ENCODE measurements at regions not wholly inside any gene's neighbourhood (a gene's known extent, or its start where the extent isn't known, plus 50 kb on each side); places are given as distances from the start of the nearest gene placed in this dataset.
A peak's percentile ranks its signal among the peaks of the same experiment; 100 is the strongest.
"Not testable (repeated sequence)": the region's sequence is repeated elsewhere in the genome, so short reads cannot be mapped to it uniquely, and the experiment has no call there.

DNA sequence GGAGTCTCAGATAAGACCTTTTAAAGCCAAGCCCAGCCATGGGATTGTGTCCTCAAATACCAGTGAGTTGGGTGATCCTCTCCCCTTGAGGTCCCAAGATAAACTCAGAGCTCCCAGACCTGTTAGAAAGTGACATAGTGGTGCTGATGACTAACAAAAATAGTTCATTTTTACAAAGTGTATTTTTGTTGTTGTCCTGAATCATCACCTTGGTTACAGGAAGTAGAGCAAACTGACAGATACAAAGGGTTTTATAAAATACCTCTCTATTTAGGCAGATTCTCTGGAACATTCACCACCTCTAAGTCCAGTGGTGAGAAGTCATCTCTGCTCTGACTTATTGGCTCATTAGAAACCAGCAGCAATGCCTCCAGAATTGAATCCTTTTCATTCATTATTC lies 259.3 kb downstream of the CEMIP2 start:
- Histone ChIP-seq H2AFZ (ENCODE audit: low read depth, low read length) (no peak overlapping the region), H3K4me1 (ENCODE audit: insufficient read depth, low read length) (no peaks in the 10 kb centered on the region), H3K36me3 (ENCODE audit: insufficient read depth, low read length) (no peaks in the 10 kb centered on the region), H3K9me3 (ENCODE audit: insufficient read depth, low read depth, low read length) (no peaks in the 10 kb centered on the region), H3K4me3 (ENCODE audit: insufficient read depth, low read depth, low read length) (no peak overlapping the region), H3K79me2 (ENCODE audit: insufficient read depth, low read length) (no peaks in the 10 kb centered on the region), H3K27me3 (ENCODE audit: insufficient read depth, low read length) (no peaks in the 10 kb centered on the region), H4K20me1 (ENCODE audit: insufficient read depth, low read length) (no peaks in the 10 kb centered on the region), H3K27ac (ENCODE audit: low read depth, low read length) (no peak overlapping the region), H3K9ac (ENCODE audit: low read length) (no peak overlapping the region), H3K4me2 (ENCODE audit: low read length) (no peak overlapping the region)
- DNase-seq (ENCODE audit: low read depth): no peak
- Mint-ChIP-seq H3K9me3 (ENCODE audit: unreplicated experiment) (no peaks in the 10 kb centered on the region), H3K4me3 (ENCODE audit: unreplicated experiment) (no peak overlapping the region), H3K36me3 (ENCODE audit: low read depth, unreplicated experiment) (no peaks in the 10 kb centered on the region), H3K4me1 (ENCODE audit: low read depth, unreplicated experiment) (peaks cover 12% of the 10 kb centered on the region), H3K27me3 (ENCODE audit: low read depth, unreplicated experiment) (no peaks in the 10 kb centered on the region), H3K27ac (ENCODE audit: unreplicated experiment) (no peak overlapping the region)
- TF ChIP-seq, protein P1, sequence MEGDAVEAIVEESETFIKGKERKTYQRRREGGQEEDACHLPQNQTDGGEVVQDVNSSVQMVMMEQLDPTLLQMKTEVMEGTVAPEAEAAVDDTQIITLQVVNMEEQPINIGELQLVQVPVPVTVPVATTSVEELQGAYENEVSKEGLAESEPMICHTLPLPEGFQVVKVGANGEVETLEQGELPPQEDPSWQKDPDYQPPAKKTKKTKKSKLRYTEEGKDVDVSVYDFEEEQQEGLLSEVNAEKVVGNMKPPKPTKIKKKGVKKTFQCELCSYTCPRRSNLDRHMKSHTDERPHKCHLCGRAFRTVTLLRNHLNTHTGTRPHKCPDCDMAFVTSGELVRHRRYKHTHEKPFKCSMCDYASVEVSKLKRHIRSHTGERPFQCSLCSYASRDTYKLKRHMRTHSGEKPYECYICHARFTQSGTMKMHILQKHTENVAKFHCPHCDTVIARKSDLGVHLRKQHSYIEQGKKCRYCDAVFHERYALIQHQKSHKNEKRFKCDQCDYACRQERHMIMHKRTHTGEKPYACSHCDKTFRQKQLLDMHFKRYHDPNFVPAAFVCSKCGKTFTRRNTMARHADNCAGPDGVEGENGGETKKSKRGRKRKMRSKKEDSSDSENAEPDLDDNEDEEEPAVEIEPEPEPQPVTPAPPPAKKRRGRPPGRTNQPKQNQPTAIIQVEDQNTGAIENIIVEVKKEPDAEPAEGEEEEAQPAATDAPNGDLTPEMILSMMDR (IDR thresholded peaks at IDR 0.05; ENCODE audit: insufficient read depth, low read depth, low read length): no peak
- no peak for TF ChIP-seq EZH2 (IDR thresholded peaks at IDR 0.05; ENCODE audit: insufficient read depth, low read length)
- FAIRE-seq: no peak

DNA sequence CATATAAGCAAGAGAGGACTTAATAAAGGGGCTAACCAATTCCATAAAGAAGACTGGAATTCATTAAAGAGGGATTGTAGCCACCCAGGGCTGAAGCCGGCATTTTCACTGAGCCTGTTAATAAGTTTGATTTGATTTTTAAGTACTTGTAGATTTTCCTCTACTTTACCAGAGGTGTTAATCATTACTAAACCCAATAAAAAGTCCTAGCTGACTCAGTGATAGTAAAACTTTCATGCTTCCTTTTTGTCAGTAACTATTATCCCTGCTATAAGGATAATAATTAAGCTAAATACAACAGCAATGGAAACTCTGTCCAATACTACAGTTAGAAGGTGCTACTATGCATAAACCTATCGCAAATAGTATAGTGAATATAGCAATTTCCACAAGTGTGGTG lies 260.2 kb downstream of the CEMIP2 start:
- not testable (repeated sequence) for H2AFZ ChIP-seq (ENCODE audit: low read depth, low read length); H3K4me1 ChIP-seq (ENCODE audit: insufficient read depth, low read length); H3K4me2 ChIP-seq (ENCODE audit: low read length); H3K79me2 ChIP-seq (ENCODE audit: insufficient read depth, low read length); H3K27me3 Mint-ChIP-seq (ENCODE audit: low read depth, unreplicated experiment); FAIRE-seq; H3K36me3 Mint-ChIP-seq (ENCODE audit: low read depth, unreplicated experiment); DNase-seq (ENCODE audit: low read depth); H4K20me1 ChIP-seq (ENCODE audit: insufficient read depth, low read length); H3K9me3 Mint-ChIP-seq (ENCODE audit: unreplicated experiment); H3K27me3 ChIP-seq (ENCODE audit: insufficient read depth, low read length); H3K9me3 ChIP-seq (ENCODE audit: insufficient read depth, low read depth, low read length); H3K27ac ChIP-seq (ENCODE audit: low read depth, low read length); H3K9ac ChIP-seq (ENCODE audit: low read length); H3K36me3 ChIP-seq (ENCODE audit: insufficient read depth, low read length); H3K27ac Mint-ChIP-seq (ENCODE audit: unreplicated experiment); H3K4me3 ChIP-seq (ENCODE audit: insufficient read depth, low read depth, low read length); H3K4me3 Mint-ChIP-seq (ENCODE audit: unreplicated experiment)
- peaks cover 12% of the 10 kb centered on the region for H3K4me1 Mint-ChIP-seq (ENCODE audit: low read depth, unreplicated experiment)

DNA sequence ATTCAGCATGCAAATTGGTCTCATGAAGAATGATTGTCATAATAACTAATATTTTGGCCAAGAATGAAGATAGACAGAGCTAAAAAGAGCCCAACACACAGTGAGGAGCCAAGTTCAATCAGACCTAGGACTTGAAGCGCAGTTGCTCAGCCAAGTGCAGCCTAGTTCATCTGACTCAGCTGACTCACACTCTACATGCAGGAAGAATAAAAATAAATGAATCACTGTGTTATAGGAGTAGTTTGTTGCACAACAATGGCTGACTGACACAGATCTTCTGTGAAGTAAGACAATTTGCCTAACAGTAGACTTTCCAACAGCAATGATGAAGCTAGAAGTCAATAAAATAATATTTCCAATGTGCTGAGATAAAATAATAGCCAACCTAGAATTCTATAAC lies 261.5 kb downstream of the CEMIP2 start:
- DNase-seq (ENCODE audit: low read depth) (peak; percentile 2), FAIRE-seq (no peak)
- Mint-ChIP-seq H3K36me3 (ENCODE audit: low read depth, unreplicated experiment) (no peaks in the 10 kb centered on the region), H3K9me3 (ENCODE audit: unreplicated experiment) (no peaks in the 10 kb centered on the region), H3K4me1 (ENCODE audit: low read depth, unreplicated experiment) (peaks cover 12% of the 10 kb centered on the region), H3K27me3 (ENCODE audit: low read depth, unreplicated experiment) (no peaks in the 10 kb centered on the region), H3K4me3 (ENCODE audit: unreplicated experiment) (no peak overlapping the region), H3K27ac (ENCODE audit: unreplicated experiment) (no peak overlapping the region)
- Histone ChIP-seq H3K27ac (ENCODE audit: low read depth, low read length) (no peak overlapping the region), H3K4me1 (ENCODE audit: insufficient read depth, low read length) (no peaks in the 10 kb centered on the region), H3K79me2 (ENCODE audit: insufficient read depth, low read length) (no peaks in the 10 kb centered on the region), H3K9ac (ENCODE audit: low read length) (no peak overlapping the region), H2AFZ (ENCODE audit: low read depth, low read length) (no peak overlapping the region), H3K9me3 (ENCODE audit: insufficient read depth, low read depth, low read length) (no peaks in the 10 kb centered on the region), H3K4me3 (ENCODE audit: insufficient read depth, low read depth, low read length) (no peak overlapping the region), H3K27me3 (ENCODE audit: insufficient read depth, low read length) (no peaks in the 10 kb centered on the region), H3K4me2 (ENCODE audit: low read length) (no peak overlapping the region), H4K20me1 (ENCODE audit: insufficient read depth, low read length) (no peaks in the 10 kb centered on the region), H3K36me3 (ENCODE audit: insufficient read depth, low read length) (no peaks in the 10 kb centered on the region)
- TF ChIP-seq, protein P1 (IDR thresholded peaks at IDR 0.05; ENCODE audit: insufficient read depth, low read depth, low read length): no peak
- TF ChIP-seq EZH2 (IDR thresholded peaks at IDR 0.05; ENCODE audit: insufficient read depth, low read length): no peak
